ENCODE measurements at regions not wholly inside any gene's neighbourhood (a gene's known extent, or its start where the extent isn't known, plus 50 kb on each side); places are given as distances from the start of the nearest gene placed in this dataset.
A peak's percentile ranks its signal among the peaks of the same experiment; 100 is the strongest.

- Histone ChIP-seq H3K4me2 (ENCODE audit: low read length) (no peak overlapping the region), H3K4me1 (ENCODE audit: insufficient read depth, low read length) (no peaks in the 10 kb centered on the region), H3K27ac (ENCODE audit: low read depth, low read length) (no peak overlapping the region), H4K20me1 (ENCODE audit: insufficient read depth, low read length) (no peaks in the 10 kb centered on the region), H3K9me3 (ENCODE audit: insufficient read depth, low read depth, low read length) (no peaks in the 10 kb centered on the region), H2AFZ (ENCODE audit: low read depth, low read length) (no peak overlapping the region), H3K36me3 (ENCODE audit: insufficient read depth, low read length) (no peaks in the 10 kb centered on the region), H3K27me3 (ENCODE audit: insufficient read depth, low read length) (no peaks in the 10 kb centered on the region), H3K9ac (ENCODE audit: low read length) (no peak overlapping the region), H3K4me3 (ENCODE audit: insufficient read depth, low read depth, low read length) (no peak overlapping the region), H3K79me2 (ENCODE audit: insufficient read depth, low read length) (no peaks in the 10 kb centered on the region)
- H3K36me3 Mint-ChIP-seq (ENCODE audit: low read depth, unreplicated experiment): no peaks in the 10 kb centered on the region
- DNase-seq (ENCODE audit: low read depth): peak; percentile 3
- no peak for FAIRE-seq
- H3K27me3 Mint-ChIP-seq (ENCODE audit: low read depth, unreplicated experiment): no peaks in the 10 kb centered on the region
- no peak for TF ChIP-seq CTCF (IDR thresholded peaks at IDR 0.05; ENCODE audit: insufficient read depth, low read depth, low read length)
- TF ChIP-seq EZH2 (IDR thresholded peaks at IDR 0.05; ENCODE audit: insufficient read depth, low read length): no peak
- H3K27ac Mint-ChIP-seq (ENCODE audit: unreplicated experiment): no peak overlapping the region
- H3K4me3 Mint-ChIP-seq (ENCODE audit: unreplicated experiment): no peak overlapping the region
- H3K9me3 Mint-ChIP-seq (ENCODE audit: unreplicated experiment): peaks cover 4% of the 10 kb centered on the region
- H3K4me1 Mint-ChIP-seq (ENCODE audit: low read depth, unreplicated experiment): no peaks in the 10 kb centered on the region
Measured at GRCh38 chr5:84816746-84817547, 432.3 kb upstream of the EDIL3 start.

GRCh38 chr5:84816160-84816559 lies 431.5 kb upstream of the EDIL3 start:
- Histone ChIP-seq H3K36me3 (ENCODE audit: insufficient read depth, low read length) (no peaks in the 10 kb centered on the region), H4K20me1 (ENCODE audit: insufficient read depth, low read length) (no peaks in the 10 kb centered on the region), H3K4me1 (ENCODE audit: insufficient read depth, low read length) (no peaks in the 10 kb centered on the region), H2AFZ (ENCODE audit: low read depth, low read length) (no peak overlapping the region), H3K4me3 (ENCODE audit: insufficient read depth, low read depth, low read length) (no peak overlapping the region), H3K79me2 (ENCODE audit: insufficient read depth, low read length) (no peaks in the 10 kb centered on the region), H3K9ac (ENCODE audit: low read length) (no peak overlapping the region), H3K27ac (ENCODE audit: low read depth, low read length) (no peak overlapping the region), H3K4me2 (ENCODE audit: low read length) (no peak overlapping the region), H3K9me3 (ENCODE audit: insufficient read depth, low read depth, low read length) (no peaks in the 10 kb centered on the region), H3K27me3 (ENCODE audit: insufficient read depth, low read length) (no peaks in the 10 kb centered on the region)
- no peak for FAIRE-seq
- Mint-ChIP-seq H3K9me3 (ENCODE audit: unreplicated experiment) (peaks cover 4% of the 10 kb centered on the region), H3K27me3 (ENCODE audit: low read depth, unreplicated experiment) (no peaks in the 10 kb centered on the region), H3K4me3 (ENCODE audit: unreplicated experiment) (no peak overlapping the region), H3K4me1 (ENCODE audit: low read depth, unreplicated experiment) (no peaks in the 10 kb centered on the region), H3K27ac (ENCODE audit: unreplicated experiment) (no peak overlapping the region), H3K36me3 (ENCODE audit: low read depth, unreplicated experiment) (no peaks in the 10 kb centered on the region)
- no peak for TF ChIP-seq CTCF (IDR thresholded peaks at IDR 0.05; ENCODE audit: insufficient read depth, low read depth, low read length)
- TF ChIP-seq EZH2 (IDR thresholded peaks at IDR 0.05; ENCODE audit: insufficient read depth, low read length): no peak
- DNase-seq (ENCODE audit: low read depth): no peak

- DNase-seq (ENCODE audit: low read depth) (no peak), FAIRE-seq (no peak)
- Mint-ChIP-seq H3K9me3 (ENCODE audit: unreplicated experiment) (no peaks in the 10 kb centered on the region), H3K36me3 (ENCODE audit: low read depth, unreplicated experiment) (no peaks in the 10 kb centered on the region), H3K27ac (ENCODE audit: unreplicated experiment) (no peak overlapping the region), H3K4me1 (ENCODE audit: low read depth, unreplicated experiment) (no peaks in the 10 kb centered on the region), H3K27me3 (ENCODE audit: low read depth, unreplicated experiment) (no peaks in the 10 kb centered on the region), H3K4me3 (ENCODE audit: unreplicated experiment) (no peak overlapping the region)
- H3K27ac ChIP-seq (ENCODE audit: low read depth, low read length): no peak overlapping the region
- no peaks in the 10 kb centered on the region for H4K20me1 ChIP-seq (ENCODE audit: insufficient read depth, low read length)
- no peaks in the 10 kb centered on the region for H3K9me3 ChIP-seq (ENCODE audit: insufficient read depth, low read depth, low read length)
- H3K27me3 ChIP-seq (ENCODE audit: insufficient read depth, low read length): no peaks in the 10 kb centered on the region
- H3K79me2 ChIP-seq (ENCODE audit: insufficient read depth, low read length): no peaks in the 10 kb centered on the region
- no peaks in the 10 kb centered on the region for H3K36me3 ChIP-seq (ENCODE audit: insufficient read depth, low read length)
- TF ChIP-seq EZH2 (IDR thresholded peaks at IDR 0.05; ENCODE audit: insufficient read depth, low read length) (no peak), CTCF (IDR thresholded peaks at IDR 0.05; ENCODE audit: insufficient read depth, low read depth, low read length) (no peak)
- no peak overlapping the region for H3K4me2 ChIP-seq (ENCODE audit: low read length)
- no peak overlapping the region for H3K9ac ChIP-seq (ENCODE audit: low read length)
- H3K4me3 ChIP-seq (ENCODE audit: insufficient read depth, low read depth, low read length): no peak overlapping the region
- H3K4me1 ChIP-seq (ENCODE audit: insufficient read depth, low read length): no peaks in the 10 kb centered on the region
- H2AFZ ChIP-seq (ENCODE audit: low read depth, low read length): no peak overlapping the region
Measured at GRCh38 chr5:84805473-84805872, 420.8 kb upstream of the EDIL3 start.
